SK-MEL-5 (cell line): ENCODE measurements at regions not wholly inside any gene's neighbourhood (a gene's known extent, or its start where the extent isn't known, plus 50 kb on each side); places are given as distances from the start of the nearest gene placed in this dataset.
"Not testable (repeated sequence)": the region's sequence is repeated elsewhere in the genome, so short reads cannot be mapped to it uniquely, and the experiment has no call there.

Experiments
- DNase-seq: peaks from one replicate; pipeline ENCODE4 v3.0.0-alpha.2; 2016; ENCODE audit warnings: low read depth, low spot score
- in situ Hi-C: cut with HindIII; loops from 2 replicates; pipeline ENCODE4 v1.10.0; 2016; ENCODE audit warnings: low sequenced_read_pairs, high pct_unique_total_duplicates, low pct_unique_long_range_greater_than_20kb

DNA sequence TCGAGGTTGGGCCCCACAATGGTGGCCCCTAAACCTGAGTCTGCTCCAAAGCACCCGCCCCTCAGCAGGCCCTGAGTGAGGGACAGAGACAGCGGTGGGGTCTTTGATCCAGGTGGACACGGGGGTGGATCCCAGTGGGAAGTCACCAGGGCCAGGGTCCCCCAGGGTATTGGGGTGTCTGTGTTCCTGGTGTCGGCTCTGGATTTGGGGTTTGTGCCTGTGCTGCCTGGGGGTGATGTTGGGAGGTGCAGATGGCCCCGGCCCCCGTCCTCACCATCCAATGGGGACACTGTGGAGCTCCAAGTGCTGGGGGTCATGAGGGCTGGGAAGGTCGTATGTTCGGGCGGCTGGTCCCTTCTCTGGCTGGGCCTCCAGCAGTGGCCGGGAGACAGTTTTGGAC is 354.2 kb downstream of the TMEM121 start:
- DNase-seq = no peak
- in situ Hi-C loops = no loop called here

DNA sequence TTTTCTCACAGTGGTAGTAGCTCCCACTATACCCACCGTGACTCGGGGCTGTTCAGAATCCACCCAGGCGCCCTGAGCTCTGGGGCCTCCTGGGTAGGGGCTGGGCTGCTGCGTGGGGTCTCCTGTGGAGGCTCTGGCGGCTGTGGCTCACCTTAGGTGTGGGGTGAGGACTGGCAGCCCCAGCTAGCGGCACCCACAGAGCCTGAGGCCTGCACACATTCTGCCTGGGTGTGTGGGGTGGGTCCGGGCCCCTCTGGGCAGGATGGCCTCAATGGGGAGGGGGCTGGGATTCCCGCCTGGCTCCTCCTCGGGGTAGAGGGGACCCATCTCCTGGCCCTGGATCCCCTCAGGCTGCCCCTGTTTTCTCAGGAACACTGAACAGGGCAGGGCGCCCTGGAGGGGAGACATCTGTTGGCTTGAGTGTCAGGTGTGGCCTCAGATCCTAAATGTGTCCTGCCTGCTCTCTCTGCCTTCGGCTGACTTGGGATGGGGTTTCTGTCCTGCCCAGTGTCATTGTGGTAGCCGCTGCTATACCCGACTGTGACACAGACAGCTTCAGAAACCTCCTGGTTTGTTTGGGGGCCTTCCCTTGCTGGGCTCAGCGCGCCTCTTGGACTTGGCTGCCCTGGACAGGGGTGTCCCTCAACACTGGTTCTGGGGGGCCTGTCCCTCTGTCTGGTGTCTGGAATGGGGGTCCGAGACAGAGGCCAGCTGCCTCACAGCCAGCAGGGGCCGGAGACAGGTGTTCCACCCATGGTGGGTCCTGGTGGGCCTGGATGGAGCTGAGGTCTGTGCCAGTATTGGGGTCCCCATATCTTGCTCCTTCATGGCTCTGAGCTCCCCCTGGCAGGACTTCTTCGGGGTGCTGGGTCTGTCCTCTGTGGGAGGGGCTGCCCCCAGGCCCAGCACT is 354.9 kb downstream of the TMEM121 start:
- DNase-seq = no peak
- in situ Hi-C loops = no loop called here

DNA sequence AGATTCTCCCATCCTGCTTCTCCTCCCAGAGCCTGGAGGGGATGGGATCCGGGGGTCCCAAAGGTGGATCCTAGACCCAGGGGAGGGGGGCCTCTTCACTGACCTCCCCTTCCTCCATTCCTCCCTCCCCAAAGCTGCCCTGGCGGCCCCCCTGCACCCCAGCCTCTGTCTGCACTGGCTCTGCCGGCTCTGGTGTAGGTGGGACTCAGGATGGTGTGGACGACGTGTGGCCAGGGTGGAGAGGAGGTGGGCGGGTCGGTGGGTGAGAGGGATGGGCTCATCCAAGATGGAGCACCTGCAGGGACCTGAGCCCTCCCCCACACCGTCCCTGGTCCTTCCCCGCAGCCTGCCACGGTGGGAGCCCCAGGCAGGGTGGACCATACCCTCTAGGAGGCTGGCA is 355.6 kb downstream of the TMEM121 start:
- in situ Hi-C loops, DNase-seq: not testable (repeated sequence)

DNA sequence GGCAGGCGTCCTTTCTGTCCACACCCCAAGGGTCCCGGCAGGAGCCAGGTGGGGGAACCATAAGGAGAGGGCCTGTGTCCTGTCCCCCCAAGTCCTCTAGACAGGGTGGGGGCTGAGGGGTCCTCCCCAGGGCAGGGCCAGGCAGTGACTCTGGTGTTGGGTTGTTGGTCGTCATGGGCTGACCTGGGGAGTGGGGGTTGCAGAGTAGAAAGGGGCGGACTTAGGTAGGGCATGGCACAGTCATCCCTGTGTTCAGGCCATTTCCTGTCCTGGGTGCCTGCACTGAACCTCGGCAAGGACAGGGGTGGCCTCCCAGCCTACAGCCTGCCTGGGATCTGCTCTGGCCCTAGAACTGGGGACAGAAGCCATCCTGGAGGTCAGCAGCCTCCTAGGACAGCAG is 356.2 kb downstream of the TMEM121 start:
- DNase-seq = no peak
- in situ Hi-C loops = no loop called here

DNA sequence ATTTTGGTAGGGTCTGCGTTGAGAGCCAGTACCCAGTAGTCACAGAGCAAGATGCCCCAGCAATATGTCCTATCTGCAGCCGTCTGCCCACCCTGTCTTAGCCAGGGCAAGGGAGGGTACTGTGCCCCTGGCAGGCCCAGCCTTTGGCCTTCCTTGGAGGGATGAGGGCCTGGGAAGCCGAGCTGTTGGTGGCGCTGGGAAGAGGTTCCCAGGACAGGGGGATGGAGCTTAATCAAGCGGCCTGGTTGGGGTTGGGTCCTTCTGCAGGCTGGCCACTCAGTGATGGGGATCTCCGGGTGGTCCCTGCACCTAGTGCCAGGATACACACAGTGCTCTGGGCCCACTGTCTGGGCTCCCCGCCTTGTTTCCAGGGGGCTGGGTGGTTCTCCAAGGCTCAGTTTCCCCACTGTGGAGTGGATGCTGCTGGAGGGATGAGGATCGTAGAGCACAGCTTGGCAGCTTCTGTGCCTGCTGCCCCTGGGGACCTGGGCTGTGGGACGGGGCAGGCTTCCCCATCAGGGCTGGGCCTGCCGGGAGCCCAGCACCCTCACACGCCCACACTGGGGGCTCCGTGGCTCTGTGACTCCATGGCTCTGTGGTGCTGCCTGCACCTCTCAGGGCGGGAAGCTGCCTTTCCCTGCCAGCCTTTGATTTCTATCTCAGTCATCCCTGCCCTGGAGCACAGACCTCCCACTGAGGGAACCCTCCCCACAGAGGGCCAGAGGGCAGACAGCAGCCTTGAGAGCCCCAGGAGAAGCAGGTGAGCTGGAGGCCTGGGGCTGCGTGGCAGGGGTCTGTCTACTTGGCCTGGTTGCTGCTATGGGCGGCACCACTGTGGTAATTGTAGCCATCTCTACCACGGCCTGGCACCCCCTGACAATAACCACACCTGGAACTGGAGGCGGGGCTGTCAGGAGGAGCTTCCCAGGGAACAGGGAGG is 357.0 kb downstream of the TMEM121 start:
- no peak for DNase-seq
- in situ Hi-C loops = no loop called here

DNA sequence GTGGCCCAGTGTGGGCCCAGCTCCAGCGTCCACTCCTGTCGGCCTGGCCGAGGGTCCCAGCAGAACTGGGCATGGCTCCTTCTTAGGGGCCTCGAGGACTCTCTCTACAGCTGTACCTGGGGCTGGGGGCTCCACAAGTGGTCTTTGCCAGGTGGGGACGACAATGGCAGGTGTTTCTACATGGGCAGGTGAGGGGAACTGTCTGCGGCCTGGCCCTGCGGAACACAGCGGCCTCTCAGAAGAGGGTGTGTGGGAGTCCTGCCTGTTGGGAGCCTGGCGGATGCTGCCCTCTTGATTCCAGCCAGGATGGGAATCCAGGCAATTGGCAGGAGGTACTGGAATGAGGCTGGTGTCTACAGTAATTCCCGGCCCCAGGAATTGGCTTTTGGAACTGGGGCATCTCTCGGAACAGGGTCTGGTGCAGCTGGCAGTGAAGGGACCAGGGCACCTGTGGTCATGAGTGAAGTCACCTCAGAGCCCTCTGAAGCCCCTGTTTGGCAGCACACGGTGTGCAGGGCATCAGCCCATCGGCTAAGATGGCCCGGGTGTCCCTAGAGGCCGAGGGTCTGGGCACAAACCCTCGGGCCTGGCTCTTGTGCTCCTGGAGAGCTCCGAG is 357.9 kb downstream of the TMEM121 start:
- in situ Hi-C loops, DNase-seq: not testable (repeated sequence)

DNA sequence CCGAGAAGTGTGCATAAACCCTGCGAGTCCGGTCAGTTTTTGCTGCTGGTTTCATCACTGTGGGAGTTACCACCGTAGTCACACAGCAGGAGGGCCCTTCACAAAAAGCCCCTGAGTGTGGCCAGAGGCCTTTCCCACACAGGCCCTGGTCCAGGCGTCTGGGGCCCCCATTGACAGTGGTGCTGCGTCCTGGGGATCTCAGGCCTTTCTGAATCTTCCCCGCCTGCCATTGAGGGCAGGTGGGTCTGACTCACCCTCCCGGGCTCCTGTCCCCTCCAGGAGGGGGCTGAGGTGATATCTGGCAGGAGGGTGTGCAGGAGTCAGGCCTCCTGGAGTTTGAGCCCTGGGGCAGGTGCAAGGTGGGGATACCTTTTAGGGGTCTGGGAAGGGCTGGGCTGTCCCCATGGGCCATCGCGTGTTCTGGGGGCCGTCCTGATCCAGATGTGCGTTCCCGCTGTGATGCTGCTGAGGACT is 358.5 kb downstream of the TMEM121 start:
- DNase-seq = no peak
- in situ Hi-C loops = no loop called here

DNA sequence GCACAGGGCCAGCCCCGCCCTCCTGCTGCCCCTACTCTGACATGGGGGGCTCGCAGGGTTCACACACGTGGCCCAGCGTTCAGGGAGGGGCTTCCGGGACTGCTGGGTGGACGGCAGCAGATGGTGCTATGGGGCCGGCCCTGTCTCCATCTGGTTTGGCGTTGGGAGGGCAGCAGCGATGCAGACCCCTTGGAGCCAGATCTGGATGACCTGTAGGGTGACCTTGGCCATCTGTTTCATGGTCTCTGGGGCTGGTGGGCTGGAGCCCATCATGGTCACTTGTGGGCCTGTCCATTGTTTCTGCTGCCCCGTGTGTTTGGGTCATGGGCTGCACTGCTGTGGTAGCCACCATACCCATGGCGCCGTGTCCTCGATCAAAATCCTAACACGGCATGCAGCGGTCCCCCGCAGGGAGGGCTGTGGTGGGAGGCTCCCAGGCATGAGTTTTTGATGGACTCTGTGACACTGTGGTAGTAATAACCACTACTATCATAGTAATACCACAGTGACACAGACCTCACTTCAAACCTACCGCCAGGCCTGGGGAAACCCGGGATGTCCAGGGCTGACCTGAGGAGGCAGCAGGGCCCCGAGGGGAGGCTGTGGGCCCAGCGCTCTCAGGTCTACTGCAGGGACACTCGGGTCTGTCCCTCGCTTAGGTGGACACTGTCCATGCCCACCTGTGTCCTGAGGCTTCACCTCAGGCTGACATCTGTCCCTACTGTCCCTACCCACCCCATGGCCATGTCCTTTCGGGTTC is 359.4 kb downstream of the TMEM121 start:
- DNase-seq = no peak
- in situ Hi-C loops = no loop called here

DNA sequence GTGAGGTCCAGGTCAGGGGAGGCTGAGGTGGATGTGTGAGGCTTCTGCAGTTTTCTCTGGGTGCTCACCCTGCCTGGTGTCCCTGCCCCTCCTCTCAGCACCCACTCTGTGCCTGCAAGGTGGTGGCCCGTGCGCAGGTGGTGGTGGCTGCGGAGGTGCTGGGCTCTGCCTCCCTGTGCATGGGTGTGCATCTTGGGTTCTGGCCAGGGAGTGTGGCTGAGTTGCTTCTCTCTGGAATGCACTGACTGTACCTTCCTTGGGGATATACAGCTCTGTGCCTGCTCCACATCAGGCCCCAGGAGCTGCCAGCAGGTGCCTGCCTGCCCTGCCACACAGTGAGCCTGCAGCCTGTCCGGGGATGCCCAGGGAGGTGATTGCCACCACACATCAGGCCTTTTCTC is 360.4 kb downstream of the TMEM121 start:
- DNase-seq, in situ Hi-C loops: not testable (repeated sequence)

DNA sequence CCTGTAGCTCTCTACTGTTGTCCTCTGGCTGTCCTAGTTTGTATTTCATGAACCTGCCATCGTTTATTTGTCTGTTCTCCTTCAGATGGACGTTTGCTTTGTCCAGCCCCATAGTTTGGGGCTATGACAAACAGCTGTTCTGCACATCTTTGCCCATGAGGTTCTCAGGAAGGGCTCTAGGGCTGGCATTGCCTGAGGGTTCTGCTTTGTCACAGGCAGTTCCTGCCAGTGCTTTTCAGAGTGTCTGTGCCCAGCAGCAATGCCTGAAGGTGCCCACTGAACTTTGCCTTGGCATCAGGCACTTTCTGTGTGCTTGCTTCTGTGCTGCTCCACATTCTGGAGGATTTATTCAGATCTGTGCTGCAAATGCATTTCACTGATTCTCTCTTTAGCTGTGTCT is 361.3 kb downstream of the TMEM121 start:
- no peak for DNase-seq
- in situ Hi-C loops = no loop called here

DNA sequence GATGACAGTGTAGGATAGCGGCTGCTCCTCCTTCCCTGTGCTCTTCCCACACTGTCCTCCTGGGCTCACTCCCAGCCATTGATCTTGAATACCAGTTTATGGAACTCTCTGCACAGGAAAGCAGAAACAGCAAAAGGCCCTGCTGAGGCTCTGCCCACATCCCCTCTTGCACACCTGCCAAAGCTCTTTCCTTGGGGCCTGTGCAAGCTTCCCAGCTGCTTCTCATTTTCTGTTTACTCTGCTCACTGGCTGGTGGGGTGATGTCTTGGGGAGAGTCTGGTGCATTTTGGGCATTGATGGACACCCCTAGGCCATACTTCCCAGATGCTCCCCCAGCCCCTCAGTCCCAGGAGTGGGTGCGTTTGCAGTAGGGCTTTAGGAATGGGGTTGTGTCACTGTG is 361.8 kb downstream of the TMEM121 start:
- no peak for DNase-seq
- in situ Hi-C loops = no loop called here

DNA sequence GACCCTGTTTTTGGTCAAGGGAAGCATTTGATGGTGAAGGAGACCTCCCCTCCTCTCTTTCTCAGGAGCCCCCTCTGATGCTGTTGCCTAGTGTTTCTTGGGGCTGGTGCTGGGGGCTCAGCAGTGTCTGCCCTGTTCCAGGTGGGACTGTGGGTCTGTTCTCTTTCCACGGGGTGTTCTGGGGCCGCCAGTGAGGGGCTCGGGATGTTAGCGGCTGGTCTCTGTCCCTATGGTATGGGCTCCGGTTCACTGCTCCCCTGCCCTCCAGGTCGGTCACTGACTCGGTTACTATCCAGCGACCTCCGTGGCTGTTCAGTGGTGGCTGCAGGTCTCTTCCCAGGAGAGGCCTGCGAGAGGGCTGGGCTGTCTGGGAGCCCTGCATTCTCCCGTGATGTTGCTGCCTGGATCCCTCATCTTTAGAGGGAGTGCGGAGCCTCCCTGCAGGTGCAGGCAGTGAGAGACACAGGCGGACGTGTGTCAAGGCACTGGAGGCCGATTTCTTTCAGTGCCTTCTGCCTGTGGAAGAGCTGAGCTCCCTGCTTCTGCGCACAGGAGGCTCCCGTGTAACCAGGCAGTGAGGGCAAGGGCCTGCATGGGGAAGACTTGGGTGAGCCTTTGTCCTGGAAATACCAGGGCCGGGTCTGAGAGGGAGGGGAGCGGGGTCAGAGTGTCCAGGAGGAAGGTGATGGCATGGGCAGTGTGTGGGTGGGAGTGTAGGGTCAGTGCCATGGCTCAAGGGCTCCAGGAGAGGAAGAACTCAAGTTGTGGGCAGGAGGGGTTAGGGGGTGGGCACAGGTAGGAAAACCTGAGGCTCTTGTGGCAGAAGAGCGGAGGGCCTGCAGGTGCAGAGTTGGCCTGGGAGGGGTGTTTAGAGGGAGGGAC is 362.6 kb downstream of the TMEM121 start:
- in situ Hi-C loops = no loop called here
- DNase-seq = no peak

DNA sequence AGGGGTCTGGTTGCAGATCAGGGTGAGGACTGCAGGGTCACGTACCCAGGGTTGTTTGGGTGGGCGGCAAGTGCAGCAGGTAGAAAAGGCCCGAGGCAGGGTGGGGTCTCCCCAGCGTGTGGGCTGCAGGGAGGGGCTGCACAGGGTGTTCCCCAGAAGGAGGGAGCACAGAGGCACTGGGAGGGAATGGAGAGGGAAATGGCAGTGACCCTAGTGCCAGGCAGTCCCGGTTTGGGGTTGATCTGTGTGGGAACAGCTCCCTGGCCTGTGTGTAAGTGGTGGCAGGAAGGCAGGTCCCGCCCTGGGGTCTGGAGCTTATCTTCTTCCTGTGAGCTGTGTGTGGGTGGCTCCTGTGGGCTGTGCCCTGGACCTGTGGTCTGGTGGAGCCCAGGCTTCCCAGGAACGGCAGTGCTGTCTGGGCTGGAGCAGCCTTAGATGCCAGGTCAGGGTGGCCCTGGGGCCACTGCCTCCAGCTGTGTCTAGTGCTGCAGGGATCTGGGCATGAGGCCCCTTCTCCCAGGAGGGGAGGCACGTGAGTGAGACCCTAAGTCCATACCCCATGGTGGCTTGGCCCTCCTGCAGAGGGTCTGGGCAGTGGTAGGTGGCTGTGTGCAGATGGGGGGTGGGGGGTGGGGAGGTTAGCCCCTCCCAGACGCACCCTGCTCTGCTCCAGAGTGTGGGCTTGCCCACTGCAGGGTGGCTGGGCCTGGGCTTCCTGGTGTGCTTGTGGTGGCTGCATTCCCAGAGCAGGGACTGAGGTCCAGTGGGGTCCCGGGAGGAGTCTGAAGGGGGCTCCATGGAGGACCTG is 363.5 kb downstream of the TMEM121 start:
- in situ Hi-C loops = no loop called here
- DNase-seq = no peak

DNA sequence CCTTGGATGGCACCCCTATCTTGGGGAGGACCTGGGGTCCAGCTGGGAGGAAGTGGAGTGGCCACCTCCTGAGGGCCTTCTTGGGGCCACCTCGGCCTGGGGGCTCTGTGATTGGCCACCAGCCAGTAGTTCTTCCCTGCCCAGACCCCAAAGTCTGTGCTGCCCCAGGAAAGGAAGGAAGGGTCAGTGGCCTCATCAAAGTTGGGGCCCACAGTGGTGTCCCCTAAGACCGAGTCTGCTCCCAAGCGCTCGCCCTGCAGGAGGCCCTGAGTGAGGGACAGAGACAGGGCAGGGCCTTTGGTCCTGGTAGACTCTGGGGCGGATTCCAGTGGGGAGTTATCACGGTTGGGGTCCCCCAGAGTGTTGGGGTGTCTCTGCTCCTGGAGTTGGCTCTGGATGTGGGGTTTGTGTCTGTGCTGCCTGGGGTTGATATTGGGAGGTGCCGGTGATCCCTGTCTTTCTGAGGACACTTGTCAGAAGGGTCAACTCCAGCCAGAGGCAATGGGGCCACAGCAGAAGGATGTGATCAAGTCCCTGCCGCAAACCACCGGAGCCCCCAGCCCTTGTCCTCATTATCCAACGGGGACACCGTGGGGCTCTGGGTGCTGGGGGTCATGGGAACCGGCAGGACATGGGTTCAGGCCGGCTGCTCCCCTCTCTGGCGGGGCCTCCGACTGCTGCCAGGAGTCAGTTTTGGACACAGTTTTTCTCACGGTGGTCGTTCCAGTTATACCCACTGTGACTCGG is 364.3 kb downstream of the TMEM121 start:
- no peak for DNase-seq
- in situ Hi-C loops = no loop called here

DNA sequence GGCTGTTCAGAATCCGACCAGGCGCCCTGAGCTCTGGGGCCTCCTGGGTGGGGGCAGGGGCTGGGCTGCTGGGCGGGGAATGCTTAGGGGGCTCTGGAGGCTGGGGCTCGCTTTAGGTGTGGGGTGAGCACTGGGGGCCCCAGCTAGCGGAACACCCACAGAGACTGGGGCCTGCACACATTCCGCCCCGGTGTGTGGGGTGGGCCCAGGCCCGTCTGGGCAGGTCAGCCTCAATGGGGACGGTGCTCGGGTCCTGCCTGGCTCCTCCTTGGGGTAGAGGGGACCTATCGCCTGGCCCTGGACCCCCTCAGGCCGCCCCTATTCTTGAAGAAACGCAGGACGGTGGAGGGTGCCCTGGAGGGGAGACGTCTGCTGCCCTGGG is 364.8 kb downstream of the TMEM121 start:
- DNase-seq = no peak
- in situ Hi-C loops = no loop called here
